ENCODE measurements at regions not wholly inside any gene's neighbourhood (a gene's known extent, or its start where the extent isn't known, plus 50 kb on each side); places are given as distances from the start of the nearest gene placed in this dataset.

DNA sequence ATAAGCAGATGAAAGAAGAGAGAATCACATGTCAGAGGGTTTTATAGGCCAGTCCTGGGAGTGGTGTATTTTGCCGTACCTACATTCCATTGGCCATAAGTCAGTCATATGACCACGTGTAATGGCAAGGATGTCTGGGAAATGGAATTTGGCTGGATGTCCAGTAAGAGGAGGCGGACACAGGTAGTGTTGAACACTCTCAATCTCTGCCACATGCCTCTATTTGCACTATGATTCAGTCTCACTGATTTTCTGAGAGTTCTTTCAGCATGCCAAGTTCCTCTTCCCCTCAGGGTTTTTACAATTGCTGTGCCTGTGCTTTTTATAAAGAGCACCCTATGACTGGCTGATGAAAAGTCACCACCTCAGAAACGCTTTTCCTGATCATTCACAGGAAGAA lies 164.2 kb upstream of the GPR101 start:
- DNase-seq (ENCODE audit: low read depth), result no peak
- H3K4me3 ChIP-seq (ENCODE audit: control insufficient read depth, low read depth, low read length), result no peak overlapping the region
- TF ChIP-seq, protein P1, sequence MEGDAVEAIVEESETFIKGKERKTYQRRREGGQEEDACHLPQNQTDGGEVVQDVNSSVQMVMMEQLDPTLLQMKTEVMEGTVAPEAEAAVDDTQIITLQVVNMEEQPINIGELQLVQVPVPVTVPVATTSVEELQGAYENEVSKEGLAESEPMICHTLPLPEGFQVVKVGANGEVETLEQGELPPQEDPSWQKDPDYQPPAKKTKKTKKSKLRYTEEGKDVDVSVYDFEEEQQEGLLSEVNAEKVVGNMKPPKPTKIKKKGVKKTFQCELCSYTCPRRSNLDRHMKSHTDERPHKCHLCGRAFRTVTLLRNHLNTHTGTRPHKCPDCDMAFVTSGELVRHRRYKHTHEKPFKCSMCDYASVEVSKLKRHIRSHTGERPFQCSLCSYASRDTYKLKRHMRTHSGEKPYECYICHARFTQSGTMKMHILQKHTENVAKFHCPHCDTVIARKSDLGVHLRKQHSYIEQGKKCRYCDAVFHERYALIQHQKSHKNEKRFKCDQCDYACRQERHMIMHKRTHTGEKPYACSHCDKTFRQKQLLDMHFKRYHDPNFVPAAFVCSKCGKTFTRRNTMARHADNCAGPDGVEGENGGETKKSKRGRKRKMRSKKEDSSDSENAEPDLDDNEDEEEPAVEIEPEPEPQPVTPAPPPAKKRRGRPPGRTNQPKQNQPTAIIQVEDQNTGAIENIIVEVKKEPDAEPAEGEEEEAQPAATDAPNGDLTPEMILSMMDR (IDR thresholded peaks at IDR 0.05; ENCODE audit: control insufficient read depth, insufficient read depth, low read depth, low read length, missing control alignments), result no peak

GRCh38 chrX:137195991-137196390 lies 162.2 kb upstream of the GPR101 start:
- DNase-seq (ENCODE audit: low read depth), result no peak
- H3K4me3 ChIP-seq (ENCODE audit: control insufficient read depth, low read depth, low read length), result no peak overlapping the region
- TF ChIP-seq, protein P1 (IDR thresholded peaks at IDR 0.05; ENCODE audit: control insufficient read depth, insufficient read depth, low read depth, low read length, missing control alignments), result no peak

DNA sequence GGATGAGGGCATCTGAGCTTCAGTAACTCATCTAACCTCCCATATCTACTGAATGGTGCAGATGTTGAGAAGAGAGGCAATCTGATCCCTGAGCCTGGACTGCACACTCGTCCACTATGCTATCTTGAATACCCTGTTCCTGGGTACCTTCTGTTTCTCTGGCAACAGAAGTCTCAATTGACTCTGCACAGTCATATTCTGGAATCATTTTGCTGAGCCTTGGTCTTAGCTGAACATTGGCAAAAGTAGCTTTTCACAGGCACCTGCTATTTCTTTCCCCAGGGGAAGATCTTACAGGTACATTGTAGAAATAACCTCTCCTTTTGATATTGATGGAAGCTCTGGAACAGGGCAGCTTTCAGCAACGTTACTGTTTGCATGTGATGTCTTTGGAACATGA lies 161.5 kb upstream of the GPR101 start:
- H3K4me3 ChIP-seq (ENCODE audit: control insufficient read depth, low read depth, low read length), result no peak overlapping the region
- DNase-seq (ENCODE audit: low read depth), result no peak
- TF ChIP-seq, protein P1 (IDR thresholded peaks at IDR 0.05; ENCODE audit: control insufficient read depth, insufficient read depth, low read depth, low read length, missing control alignments), result no peak

- H3K4me3 ChIP-seq (ENCODE audit: control insufficient read depth, low read depth, low read length), result no peak overlapping the region
- DNase-seq (ENCODE audit: low read depth), result no peak
- TF ChIP-seq, protein P1 (IDR thresholded peaks at IDR 0.05; ENCODE audit: control insufficient read depth, insufficient read depth, low read depth, low read length, missing control alignments), result peak; percentile 38
Measured at GRCh38 chrX:137194164-137194563, 160.4 kb upstream of the GPR101 start.

GRCh38 chrX:137187540-137187939 lies 153.7 kb upstream of the GPR101 start:
- TF ChIP-seq, protein P1 (IDR thresholded peaks at IDR 0.05; ENCODE audit: control insufficient read depth, insufficient read depth, low read depth, low read length, missing control alignments), result no peak
- H3K4me3 ChIP-seq (ENCODE audit: control insufficient read depth, low read depth, low read length), result no peak overlapping the region
- DNase-seq (ENCODE audit: low read depth), result no peak

DNA sequence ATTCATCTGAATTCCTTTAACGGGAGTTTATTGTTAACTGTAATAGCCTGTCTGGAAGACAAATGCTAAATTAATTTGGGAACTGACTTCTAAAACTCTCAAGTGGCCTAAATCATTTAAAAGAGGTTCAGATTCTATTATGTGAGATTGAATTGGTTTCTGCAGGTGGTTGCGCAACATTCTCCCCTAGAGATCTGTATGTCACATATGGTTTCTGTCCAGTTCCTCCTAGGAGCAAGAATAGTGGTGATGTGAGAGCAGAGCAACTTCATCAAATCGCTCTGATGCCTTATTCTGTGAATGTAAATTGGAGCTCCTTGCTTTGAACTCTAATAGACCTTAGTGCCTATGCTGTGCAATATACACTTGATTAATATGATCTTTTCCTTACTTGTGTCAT lies 144.6 kb upstream of the GPR101 start:
- H3K4me3 ChIP-seq (ENCODE audit: control insufficient read depth, low read depth, low read length), result no peak overlapping the region
- TF ChIP-seq, protein P1 (IDR thresholded peaks at IDR 0.05; ENCODE audit: control insufficient read depth, insufficient read depth, low read depth, low read length, missing control alignments), result no peak
- no peak for DNase-seq (ENCODE audit: low read depth)
